Natural killer cell (primary cell): ENCODE measurements at regions not wholly inside any gene's neighbourhood (a gene's known extent, or its start where the extent isn't known, plus 50 kb on each side); places are given as distances from the start of the nearest gene placed in this dataset.

Experiments used
- ATAC-seq, 3 donors: fragments of 150-1000 bp in 2 of 3; fragments of 200-7000 bp in 1 of 3; cut with Tn5 transposase; 1 replicate in 1 of 3; 2 replicates in 2 of 3; pipeline ENCODE4 v1.10.0; 2021; ENCODE audit warnings: mild to moderate bottlenecking in 2 of 3, moderate library complexity in 2 of 3
- DNase-seq, 2 donors: peaks; one replicate each; pipeline versions ENCODE4 v3.0.0 to v3.0.0-alpha.2; 2013 to 2021; ENCODE audit warnings: mixed read lengths in 1 of 2
- H3K27ac ChIP-seq: one replicate; pipeline ENCODE4 v1.5.1; 2013; ENCODE audit warnings: mild to moderate bottlenecking, low read length
- H3K27me3 ChIP-seq: one replicate; pipeline ENCODE4 v1.6.1; 2013; ENCODE audit warnings: low read length; ENCODE audit not compliant: control insufficient read depth, insufficient read depth
- H3K36me3 ChIP-seq: one replicate; pipeline ENCODE4 v1.6.1; 2013; ENCODE audit warnings: low read length; ENCODE audit not compliant: control insufficient read depth, insufficient read depth
- H3K4me1 ChIP-seq: one replicate; pipeline ENCODE4 v1.6.1; 2013; ENCODE audit warnings: low read length; ENCODE audit not compliant: control insufficient read depth, insufficient read depth
- H3K4me3 ChIP-seq: one replicate; pipeline ENCODE4 v1.5.1; 2013; ENCODE audit warnings: low read length
- H3K9me3 ChIP-seq: one replicate; pipeline ENCODE4 v1.6.1; 2013; ENCODE audit warnings: low read length; ENCODE audit not compliant: control insufficient read depth, insufficient read depth
- H3K27ac Mint-ChIP-seq, 2 donors: one replicate each; pipeline ENCODE4 v1.8.0; 2022; ENCODE audit warnings: mild to moderate bottlenecking in 2 of 2, mixed read lengths in 2 of 2, moderate library complexity in 1 of 2
- H3K27me3 Mint-ChIP-seq, 2 donors: one replicate each; pipeline ENCODE4 v1.8.0; 2022; ENCODE audit warnings: low read depth in 2 of 2, mixed read lengths in 2 of 2
- H3K36me3 Mint-ChIP-seq: one replicate; pipeline ENCODE4 v1.8.0; 2022; ENCODE audit warnings: mixed read lengths
- H3K4me1 Mint-ChIP-seq, 2 donors: one replicate each; pipeline ENCODE4 v1.8.0; 2022; ENCODE audit warnings: mixed read lengths in 2 of 2
- H3K4me3 Mint-ChIP-seq: one replicate; pipeline ENCODE4 v1.8.0; 2022; ENCODE audit warnings: mild to moderate bottlenecking, moderate library complexity, mixed read lengths
- H3K9me3 Mint-ChIP-seq, 2 donors: one replicate each; pipeline ENCODE4 v1.8.0; 2022; ENCODE audit warnings: mixed read lengths in 2 of 2
- CTCF ChIP-seq: fragments of 200-600 bp; IDR thresholded peaks from one replicate; pipeline ENCODE4 v1.8.0; 2022; ENCODE audit warnings: antibody characterized with exemption
- WGBS: methylation state at CpG from one replicate; pipeline ENCODE4 v1.1.7; 2013; ENCODE audit warnings: missing lambda C conversion rate; ENCODE audit not compliant: insufficient coverage; 5-methylcytosine and 5-hydroxymethylcytosine counted together
- intact Hi-C: fragments of 100-400 bp; cut with micrococcal nuclease; formaldehyde crosslinking; loops from one replicate; pipeline ENCODE4 v1.14.2; 2022

- ATAC-seq, result no peak
- H3K27ac ChIP-seq, result no peak overlapping the region
- Mint-ChIP-seq H3K4me1 (no peaks in the 10 kb centered on the region), H3K4me3 (no peak overlapping the region), H3K36me3 (no peaks in the 10 kb centered on the region), H3K9me3 (no peaks in the 10 kb centered on the region), H3K27me3 (no peaks in the 10 kb centered on the region), H3K27ac (no peak overlapping the region)
- H3K36me3 ChIP-seq, result no peaks in the 10 kb centered on the region
- H3K27me3 ChIP-seq, result no peaks in the 10 kb centered on the region
- no peaks in the 10 kb centered on the region for H3K4me1 ChIP-seq
- H3K9me3 ChIP-seq, result peaks cover 8% of the 10 kb centered on the region
- intact Hi-C loops, result no loop called here
- no peak for TF ChIP-seq CTCF
- no peak for DNase-seq
- 82% methylated on average over 6 of the region's 6 CpGs for WGBS
- H3K4me3 ChIP-seq, result no peak overlapping the region
Observed at GRCh38 chr9:134214386-134214765, 50.0 kb upstream of the RNU6ATAC start.

GRCh38 chr9:134214766-134215419 is 50.5 kb upstream of the RNU6ATAC start:
- Histone ChIP-seq H3K4me3 (no peak overlapping the region), H3K4me1 (no peaks in the 10 kb centered on the region), H3K27me3 (no peaks in the 10 kb centered on the region), H3K9me3 (peaks cover 8% of the 10 kb centered on the region), H3K27ac (no peak overlapping the region), H3K36me3 (no peaks in the 10 kb centered on the region)
- Mint-ChIP-seq H3K27ac (no peak overlapping the region), H3K4me1 (no peaks in the 10 kb centered on the region), H3K4me3 (no peak overlapping the region), H3K9me3 (no peaks in the 10 kb centered on the region), H3K36me3 (no peaks in the 10 kb centered on the region), H3K27me3 (no peaks in the 10 kb centered on the region)
- intact Hi-C loops, result no loop called here
- DNase-seq (no peak), ATAC-seq (no peak)
- 87% methylated on average over 22 of the region's 22 CpGs for WGBS
- no peak for TF ChIP-seq CTCF

- Histone ChIP-seq H3K36me3 (no peaks in the 10 kb centered on the region), H3K27ac (no peak overlapping the region), H3K4me1 (no peaks in the 10 kb centered on the region), H3K9me3 (peaks cover 8% of the 10 kb centered on the region), H3K27me3 (no peaks in the 10 kb centered on the region), H3K4me3 (no peak overlapping the region)
- H3K27ac Mint-ChIP-seq, result no peak overlapping the region
- TF ChIP-seq CTCF, result no peak
- H3K27me3 Mint-ChIP-seq, result no peaks in the 10 kb centered on the region
- H3K4me1 Mint-ChIP-seq, result no peaks in the 10 kb centered on the region
- DNase-seq (no peak), ATAC-seq (no peak)
- WGBS, result 66% methylated on average over 7 of the region's 7 CpGs
- no peak overlapping the region for H3K4me3 Mint-ChIP-seq
- intact Hi-C loops, result no loop called here
- H3K9me3 Mint-ChIP-seq, result no peaks in the 10 kb centered on the region
- no peaks in the 10 kb centered on the region for H3K36me3 Mint-ChIP-seq
Observed at GRCh38 chr9:134215420-134215698, 51.0 kb upstream of the RNU6ATAC start.

- Mint-ChIP-seq H3K9me3 (no peaks in the 10 kb centered on the region), H3K27me3 (no peaks in the 10 kb centered on the region), H3K4me1 (no peaks in the 10 kb centered on the region), H3K4me3 (no peak overlapping the region), H3K27ac (no peak overlapping the region), H3K36me3 (no peaks in the 10 kb centered on the region)
- intact Hi-C loops, result no loop called here
- no peak overlapping the region for H3K27ac ChIP-seq
- no peaks in the 10 kb centered on the region for H3K4me1 ChIP-seq
- no peaks in the 10 kb centered on the region for H3K36me3 ChIP-seq
- no peak for DNase-seq
- WGBS, result 73% methylated on average over 32 of the region's 32 CpGs
- ATAC-seq, result peak in 1 of 3 donors; percentile 38
- H3K4me3 ChIP-seq, result no peak overlapping the region
- H3K27me3 ChIP-seq, result no peaks in the 10 kb centered on the region
- peaks cover 8% of the 10 kb centered on the region for H3K9me3 ChIP-seq
- no peak for TF ChIP-seq CTCF
Observed at GRCh38 chr9:134215699-134216448, 51.5 kb upstream of the RNU6ATAC start.
